ENCODE measurements at regions not wholly inside any gene's neighbourhood (a gene's known extent, or its start where the extent isn't known, plus 50 kb on each side); places are given as distances from the start of the nearest gene placed in this dataset.
"Not testable (repeated sequence)": the region's sequence is repeated elsewhere in the genome, so short reads cannot be mapped to it uniquely, and the experiment has no call there.

DNA sequence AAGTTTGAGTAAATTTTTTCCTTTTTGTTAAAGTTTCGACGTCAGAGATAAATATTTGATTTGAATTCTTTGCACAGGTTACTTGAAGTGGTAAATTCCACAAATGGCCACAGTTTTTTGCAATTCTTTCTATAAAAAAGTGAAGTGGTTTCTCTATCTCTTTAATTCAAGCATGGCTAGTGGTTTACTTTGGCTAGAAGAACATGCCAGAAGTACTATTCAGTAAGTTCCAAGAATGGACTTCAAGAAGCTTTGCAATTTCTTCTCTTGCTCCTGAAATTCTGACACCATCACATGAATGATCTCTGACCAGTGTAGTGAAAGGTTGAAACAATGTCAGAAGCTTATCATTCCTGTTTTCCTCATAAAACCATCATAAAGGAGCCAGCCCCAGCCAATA lies 55.7 kb upstream of the RNPC3 start:
- no peak for DNase-seq (ENCODE audit: low read depth in 2 of 3, low spot score in 2 of 3)

DNA sequence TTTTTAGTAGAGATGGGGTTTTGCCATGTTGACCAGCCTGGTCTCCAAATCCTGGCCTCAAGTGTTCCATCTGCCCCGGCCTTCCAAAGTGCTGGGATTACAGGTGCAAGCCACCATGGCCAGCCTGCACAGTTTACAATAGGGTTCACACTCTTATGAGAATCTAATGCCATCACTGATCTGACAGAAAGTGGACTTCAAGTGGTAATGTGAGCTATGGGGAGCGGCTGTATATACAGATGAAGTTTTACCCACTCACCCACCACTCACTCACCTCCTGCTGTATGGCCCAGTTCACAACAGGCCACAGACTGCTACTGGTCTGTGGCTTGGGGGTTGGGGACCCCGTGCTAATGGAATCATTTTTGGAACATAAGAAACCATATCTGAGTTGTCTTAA lies 58.4 kb upstream of the RNPC3 start:
- DNase-seq (ENCODE audit: low read depth in 2 of 3, low spot score in 2 of 3) = no peak

DNA sequence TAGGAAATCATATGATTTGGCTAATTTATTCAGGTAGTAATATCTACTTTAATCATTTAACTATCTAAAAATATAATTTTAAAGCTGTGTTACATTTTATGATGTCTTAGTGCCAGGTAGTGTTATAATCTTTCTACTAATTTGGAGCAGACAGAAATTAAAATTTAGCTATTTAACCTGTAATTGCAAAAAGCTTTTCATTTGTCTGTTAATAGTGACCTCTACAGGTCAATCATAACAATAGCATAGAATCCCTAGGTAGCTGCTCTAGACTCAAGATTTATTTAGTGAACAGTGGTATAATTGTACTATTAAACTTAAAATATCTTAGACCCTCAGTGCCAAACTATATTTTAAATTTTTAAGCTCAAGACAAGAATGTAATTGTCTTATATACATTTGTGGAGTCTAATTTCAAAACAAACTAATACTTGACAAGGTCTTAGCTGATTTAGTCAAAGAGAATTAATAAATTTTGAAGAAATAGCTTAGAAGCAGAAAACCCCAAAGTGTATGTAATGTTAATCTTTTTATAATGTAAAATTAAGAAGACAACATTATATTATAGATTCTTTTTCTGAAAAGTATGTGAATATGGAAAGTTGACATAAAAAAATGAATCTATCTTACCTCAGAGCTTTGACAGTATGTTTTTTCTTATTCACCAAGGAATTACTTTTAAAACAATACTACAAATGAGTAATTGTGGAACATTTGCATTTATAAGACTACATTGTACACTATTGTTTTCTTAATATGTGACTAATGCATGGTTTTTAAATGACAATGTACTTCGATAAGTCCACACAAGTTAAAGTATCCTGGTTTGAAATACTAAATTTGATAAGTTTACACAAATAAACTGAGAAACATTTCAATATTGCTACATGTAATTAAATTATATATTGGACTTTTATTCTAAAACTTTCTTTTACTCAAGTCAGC lies 64.1 kb upstream of the RNPC3 start:
- DNase-seq (ENCODE audit: low read depth in 2 of 3, low spot score in 2 of 3) = peak in 1 of 3 donors; percentile 2

DNA sequence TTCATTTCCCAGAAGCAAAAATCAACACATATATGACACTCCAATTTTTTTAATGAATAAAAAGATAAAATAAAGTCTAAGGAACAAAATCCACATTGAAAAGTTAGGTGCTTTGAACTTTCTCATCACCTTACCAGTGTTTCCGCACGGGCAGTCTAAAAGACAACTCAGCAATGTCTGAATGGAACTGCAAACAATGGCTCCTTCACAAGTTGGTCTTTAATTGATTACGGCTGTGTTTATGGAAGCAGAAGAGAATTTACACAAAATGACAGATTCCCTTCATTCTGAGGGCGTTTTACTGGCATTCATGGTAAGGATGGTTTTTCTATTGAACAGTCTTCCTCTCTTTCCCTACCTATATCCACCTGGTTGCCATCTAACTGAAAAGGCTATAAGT lies 65.0 kb upstream of the RNPC3 start:
- no peak for DNase-seq (ENCODE audit: low read depth in 2 of 3, low spot score in 2 of 3)

DNA sequence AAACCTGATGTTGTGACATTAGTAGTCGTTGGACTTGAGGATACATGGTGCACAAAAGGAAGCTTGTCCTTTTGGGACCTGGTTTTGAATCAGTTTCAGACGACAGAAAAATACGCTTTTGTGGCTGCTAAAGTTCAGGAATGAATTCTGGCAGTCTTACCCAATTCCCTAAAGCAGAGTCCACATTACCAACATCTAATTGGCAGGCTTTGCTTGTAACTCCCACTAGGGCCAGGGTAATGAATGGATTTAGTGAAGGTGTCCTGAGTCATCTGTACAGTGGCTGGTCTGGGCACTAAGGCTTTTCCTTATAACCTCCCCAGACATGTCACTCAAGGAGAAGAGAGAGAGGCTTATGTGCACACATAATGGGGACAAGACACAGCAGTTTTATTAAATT lies 66.2 kb upstream of the RNPC3 start:
- DNase-seq (ENCODE audit: low read depth in 2 of 3, low spot score in 2 of 3) = no peak

DNA sequence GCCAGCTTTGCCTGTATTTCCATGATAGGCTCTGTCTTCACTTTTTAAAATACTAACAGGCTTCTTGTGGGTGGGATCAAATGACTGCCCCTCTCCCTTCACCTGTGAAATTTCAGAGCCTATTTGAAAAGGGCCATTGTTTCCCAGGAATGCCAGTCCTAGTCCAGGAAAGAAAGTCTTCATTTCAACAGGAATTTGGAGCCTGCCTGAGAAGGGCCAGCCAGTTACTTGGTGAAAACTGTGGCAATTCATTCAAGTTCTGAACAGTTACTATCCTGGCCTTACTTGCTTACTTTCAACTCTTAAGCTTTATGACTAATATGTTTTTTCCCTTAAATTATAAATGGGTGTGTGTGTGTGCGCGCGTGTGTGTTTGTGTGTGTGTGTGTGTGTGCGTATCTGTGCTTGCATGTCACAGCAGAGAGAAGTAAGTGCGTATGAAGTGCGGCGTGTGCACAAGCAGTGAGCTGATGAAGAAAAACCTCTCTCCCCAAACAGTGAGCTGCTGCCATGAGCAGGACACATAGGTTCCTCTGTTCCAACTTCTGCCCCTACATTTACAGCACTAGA lies 67.5 kb upstream of the RNPC3 start:
- no peak for DNase-seq (ENCODE audit: low read depth in 2 of 3, low spot score in 2 of 3)

DNA sequence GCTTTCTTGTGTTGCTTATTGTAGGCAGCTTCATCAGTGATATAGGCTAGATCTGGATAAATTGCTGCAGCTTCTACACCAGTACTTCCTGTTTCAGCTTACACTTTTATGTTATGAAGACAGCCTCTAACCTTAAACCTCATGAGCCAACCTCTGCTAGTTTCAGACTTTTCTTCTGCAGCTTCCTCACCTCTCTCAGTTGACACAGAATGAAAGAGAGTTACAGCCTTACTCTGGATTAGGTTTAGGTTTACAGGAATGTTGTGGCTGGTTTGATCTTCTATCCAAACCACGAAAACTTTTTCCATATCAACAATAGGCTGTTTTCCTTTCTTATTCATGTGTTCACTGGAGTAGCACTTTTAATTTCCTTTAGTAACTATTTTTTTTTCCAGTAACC lies 76.9 kb upstream of the RNPC3 start:
- no peak for DNase-seq (ENCODE audit: low read depth in 2 of 3, low spot score in 2 of 3)

DNA sequence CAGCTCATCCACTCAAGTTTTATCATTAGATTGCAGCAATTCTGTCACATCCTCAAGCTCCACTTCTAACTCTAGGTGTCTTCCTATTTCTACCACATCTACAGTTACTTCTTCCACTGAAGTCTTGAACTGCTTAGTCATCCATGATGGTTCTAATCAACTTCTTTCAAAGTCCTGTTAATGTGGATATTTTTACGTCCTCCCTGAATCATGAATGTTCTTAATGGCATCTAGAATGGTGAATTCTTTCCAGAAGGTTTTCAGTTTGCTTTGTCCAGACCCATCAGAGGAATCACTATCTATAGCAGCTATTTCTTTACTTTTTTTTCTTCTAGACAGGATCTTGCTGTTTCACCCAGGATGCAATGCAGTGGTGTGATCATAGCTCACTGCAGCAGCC lies 78.0 kb upstream of the RNPC3 start:
- no peak for DNase-seq (ENCODE audit: low read depth in 2 of 3, low spot score in 2 of 3)

DNA sequence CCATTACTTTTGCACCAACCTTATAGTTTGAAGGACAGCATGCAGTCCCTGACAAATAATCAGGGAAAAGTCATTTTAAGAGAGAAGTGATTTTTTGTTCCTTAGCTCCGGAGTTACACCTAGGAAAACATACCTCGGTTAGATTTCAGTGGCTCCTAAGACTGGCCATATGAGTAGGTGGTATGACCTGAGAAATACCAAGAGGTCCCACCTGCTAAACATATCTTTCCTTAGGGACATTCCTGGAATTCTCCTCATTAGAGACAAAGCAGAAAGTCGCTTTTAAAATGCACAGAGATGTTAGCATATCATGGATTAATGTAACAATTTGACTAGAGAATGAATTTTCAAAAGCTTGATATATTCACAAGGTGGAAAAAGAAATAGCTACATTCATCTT lies 84.2 kb upstream of the RNPC3 start:
- no peak for DNase-seq (ENCODE audit: low read depth in 2 of 3, low spot score in 2 of 3)

DNA sequence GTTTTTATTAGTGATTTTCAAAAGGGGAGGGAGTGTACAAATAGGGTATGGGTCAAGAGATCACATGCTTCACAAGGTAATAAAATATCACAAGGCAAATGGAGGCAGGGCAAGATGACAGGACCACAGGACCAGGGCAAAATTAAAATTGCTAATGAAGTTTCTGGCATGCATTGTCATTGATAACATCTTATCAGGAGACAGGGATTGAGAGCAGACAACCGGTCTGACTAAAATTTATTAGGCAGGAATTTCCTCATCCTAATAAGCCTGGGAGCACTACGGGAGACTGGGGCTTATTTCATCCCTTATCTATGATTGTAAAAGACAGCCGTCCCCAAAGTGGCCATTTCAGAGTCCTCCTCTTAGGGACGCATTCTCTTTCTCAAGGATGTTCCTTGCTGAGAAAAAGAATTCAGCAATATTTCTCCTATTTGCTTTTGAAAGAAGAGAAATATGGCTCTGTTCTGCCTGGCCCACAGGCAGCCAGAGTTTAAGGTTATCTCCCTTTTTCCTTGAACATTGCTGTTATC lies 88.9 kb upstream of the RNPC3 start:
- DNase-seq (ENCODE audit: low read depth in 2 of 3, low spot score in 2 of 3) = not testable (repeated sequence)

DNA sequence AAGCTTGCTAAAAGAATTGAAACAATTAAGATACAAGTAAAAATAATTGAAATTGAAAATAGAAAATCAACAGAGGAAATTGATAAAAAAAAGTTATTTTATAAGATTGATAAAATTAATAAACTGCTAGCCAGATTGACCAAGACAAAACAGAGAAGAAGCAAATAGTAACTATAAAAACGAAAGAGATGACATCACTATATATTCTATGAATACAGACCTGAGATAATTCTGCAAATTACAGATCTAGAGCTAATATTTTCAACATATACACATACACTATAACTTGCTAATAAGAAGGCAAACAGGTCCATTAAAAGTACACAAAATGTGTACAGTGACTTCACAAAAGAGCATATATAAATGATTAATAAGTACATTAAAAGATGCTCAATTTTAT lies 90.1 kb upstream of the RNPC3 start:
- DNase-seq (ENCODE audit: low read depth in 2 of 3, low spot score in 2 of 3) = no peak

DNA sequence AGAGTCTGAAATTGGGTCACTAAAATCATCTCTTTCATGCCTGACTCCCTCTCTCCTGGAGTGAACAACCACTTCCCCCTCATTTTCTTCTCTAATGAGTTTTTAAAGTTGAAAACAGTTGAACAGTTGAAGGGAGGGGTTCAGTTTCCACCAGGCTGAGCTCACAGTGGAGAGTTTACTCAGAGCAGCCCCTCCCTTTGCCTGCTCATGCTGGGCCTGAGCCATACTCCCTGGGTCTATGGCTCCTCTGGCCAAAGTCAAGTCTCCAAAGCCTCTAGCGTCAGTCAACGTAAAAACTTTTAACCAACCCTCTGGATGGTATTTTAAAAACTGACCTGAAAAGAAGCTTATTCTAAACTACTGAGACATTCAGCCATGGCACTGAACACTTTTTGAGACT lies 100.8 kb upstream of the RNPC3 start:
- no peak for DNase-seq (ENCODE audit: low read depth in 2 of 3, low spot score in 2 of 3)

DNA sequence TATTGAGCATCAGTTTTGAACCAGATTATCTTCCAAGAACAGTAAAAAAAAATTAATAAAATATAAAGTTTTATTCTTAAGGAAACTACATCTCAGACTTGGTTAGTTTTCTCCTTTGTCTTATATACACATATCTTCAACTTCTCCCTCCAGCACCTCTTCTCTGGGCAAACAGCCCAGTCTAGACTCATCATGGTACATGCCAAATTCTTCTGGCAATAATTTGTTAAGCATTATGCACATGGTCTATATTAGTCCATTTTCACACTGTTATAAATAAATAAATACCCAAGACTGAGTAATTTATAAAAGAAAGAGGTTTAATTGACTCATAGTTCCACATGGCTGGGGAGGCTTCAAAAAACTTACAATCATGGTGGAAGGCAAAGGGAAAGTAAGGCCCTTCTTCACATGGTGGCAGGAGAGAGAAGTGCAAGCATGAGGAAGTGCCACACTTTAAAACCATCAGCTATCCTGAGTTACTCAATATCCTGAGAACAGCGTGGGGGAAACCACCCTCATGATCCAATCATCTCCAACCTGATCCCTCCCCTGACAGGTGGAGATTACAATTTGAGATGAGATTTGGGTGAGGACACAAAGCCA lies 108.7 kb upstream of the RNPC3 start:
- no peak for DNase-seq (ENCODE audit: low read depth in 2 of 3, low spot score in 2 of 3)

DNA sequence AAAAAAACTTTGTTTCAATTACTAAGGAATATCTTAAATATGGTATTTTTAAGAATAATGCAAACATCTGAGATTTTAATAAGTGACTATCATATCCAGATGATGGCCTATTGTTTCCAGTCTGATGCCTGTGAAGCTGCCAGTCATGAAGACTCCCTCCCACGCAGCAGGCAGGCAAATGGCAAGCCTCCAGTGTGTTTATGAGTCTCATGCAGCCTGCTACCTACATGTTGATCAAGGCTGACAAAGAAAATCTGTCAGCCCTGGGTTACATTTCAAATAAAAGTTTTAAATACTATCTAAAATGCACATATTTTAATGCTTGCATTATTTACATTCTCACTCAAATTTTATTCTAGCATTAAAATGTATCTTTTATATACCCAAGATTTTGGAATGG lies 137.6 kb upstream of the RNPC3 start:
- DNase-seq (ENCODE audit: low read depth in 2 of 3, low spot score in 2 of 3) = no peak

DNA sequence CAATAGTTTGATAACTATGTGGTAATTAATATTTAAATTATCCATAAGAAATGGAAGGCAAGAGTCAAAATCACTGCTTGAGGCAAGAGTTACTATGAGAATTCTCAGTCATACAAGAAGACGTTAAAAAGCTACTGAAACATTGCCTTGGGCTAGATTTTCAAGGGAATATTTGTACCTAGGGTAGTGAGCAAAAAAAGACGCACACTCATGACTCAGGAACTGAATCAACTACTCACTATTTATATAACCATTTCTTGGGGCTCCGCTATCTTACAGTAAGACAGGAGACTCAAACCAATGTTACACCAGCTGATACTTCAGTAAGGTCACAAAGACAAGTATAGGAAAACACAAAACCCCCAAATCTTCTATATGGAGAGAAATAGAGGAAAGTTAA lies 151.5 kb upstream of the RNPC3 start:
- DNase-seq (ENCODE audit: low read depth in 2 of 3, low spot score in 2 of 3) = no peak

DNA sequence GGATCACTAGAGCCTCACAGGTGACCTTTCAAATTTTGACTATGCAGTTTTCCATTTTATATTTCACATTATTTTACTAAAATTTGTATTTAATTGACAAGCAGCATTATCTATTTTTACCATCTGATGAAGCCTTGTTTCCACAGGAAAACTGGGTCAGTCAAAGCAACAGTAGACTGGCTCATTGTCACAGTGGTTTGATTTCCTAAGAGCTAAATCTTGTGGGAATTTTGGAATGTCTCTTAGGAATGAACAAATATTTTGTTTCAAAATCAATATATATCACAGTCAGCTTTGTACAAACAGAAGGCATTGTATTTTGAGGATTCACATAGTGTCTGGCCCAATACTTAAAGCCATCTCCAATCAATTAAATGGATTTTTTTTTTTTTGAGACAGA lies 152.6 kb upstream of the RNPC3 start:
- DNase-seq (ENCODE audit: low read depth in 2 of 3, low spot score in 2 of 3) = no peak

DNA sequence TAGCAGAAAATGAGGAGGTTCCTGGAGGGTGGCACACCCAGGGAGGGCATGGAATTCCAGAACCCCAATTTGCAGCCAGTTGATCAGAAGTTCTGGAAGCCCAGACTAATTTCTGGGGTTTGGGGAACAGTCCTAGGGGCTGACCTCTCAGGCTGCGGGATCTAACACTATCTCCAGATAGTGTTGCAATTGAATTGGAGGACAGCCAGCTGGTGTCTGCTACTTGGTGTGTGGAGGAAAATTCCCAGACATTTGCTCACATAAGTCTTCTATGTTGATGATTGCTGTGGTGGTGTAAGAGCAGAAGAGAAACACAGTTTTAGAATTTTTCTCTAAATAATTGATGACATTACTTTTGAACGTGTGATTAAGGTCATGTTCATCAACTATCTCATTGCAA lies 154.3 kb upstream of the RNPC3 start:
- DNase-seq (ENCODE audit: low read depth in 2 of 3, low spot score in 2 of 3) = no peak

DNA sequence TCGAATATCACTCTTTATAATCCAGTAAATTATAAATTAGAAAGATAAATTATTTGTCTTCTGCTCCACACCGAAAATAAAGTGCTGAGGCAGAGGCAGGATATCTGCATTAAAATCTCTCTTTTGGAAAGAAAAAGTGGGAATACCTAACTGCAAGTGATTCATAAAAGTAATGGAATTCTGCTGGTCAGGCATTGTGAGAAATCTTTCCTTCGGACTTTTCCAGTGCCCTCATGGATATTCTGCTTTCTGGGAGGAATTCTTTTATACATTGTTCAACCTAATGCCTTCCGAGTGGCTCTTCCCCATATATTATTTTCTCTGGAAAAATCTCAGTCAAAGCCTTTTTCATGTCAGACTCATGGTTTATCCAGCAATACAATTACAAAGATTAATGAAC lies 158.3 kb upstream of the RNPC3 start:
- no peak for DNase-seq (ENCODE audit: low read depth in 2 of 3, low spot score in 2 of 3)

DNA sequence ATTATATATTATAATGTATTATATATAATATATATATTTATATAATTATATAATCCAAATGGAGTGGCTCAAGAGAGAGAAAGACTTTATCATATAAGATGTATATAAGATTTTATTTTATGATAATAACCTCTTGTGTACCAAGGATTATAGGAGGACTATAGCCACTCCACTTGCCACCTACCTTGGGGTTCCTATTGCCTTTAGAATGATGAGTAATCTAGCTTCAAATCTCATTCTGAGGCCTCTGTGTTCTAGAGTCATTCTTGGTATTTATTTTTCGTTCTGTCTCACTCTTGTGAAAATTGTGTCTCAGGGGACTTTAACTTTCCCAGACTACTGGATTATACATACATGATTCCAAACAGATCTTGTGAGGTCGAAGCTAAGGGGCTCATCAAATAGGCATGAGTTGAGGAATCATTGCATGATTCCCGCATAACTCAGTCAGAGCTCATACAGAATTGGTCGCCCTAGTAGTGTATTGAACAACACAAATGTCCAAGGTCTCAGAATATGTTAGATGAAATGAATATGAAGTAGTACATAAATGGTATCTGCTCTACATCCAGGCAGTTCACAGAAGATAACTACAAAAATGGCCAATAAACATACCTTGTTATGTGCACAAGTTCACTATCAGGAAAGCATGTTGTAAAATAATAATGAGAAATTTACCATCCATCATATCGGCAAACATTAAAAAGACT lies 159.5 kb upstream of the RNPC3 start:
- no peak for DNase-seq (ENCODE audit: low read depth in 2 of 3, low spot score in 2 of 3)

DNA sequence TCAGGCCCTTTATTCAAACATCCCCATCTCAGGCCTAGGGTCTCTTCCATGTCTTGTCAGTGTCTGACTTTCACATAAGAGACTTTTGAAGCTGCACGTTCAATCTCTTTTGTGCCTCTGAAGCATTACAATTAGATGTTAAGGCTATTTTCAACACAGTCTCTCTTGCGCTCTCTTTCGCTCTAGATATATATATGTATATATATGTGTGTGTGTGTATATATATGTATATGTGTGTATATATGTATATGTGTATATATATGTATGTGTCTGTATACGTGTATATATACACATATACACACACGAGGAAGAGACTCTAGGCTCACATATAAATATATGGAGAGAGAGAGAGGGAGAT lies 162.5 kb upstream of the RNPC3 start:
- DNase-seq (ENCODE audit: low read depth in 2 of 3, low spot score in 2 of 3) = no peak

DNA sequence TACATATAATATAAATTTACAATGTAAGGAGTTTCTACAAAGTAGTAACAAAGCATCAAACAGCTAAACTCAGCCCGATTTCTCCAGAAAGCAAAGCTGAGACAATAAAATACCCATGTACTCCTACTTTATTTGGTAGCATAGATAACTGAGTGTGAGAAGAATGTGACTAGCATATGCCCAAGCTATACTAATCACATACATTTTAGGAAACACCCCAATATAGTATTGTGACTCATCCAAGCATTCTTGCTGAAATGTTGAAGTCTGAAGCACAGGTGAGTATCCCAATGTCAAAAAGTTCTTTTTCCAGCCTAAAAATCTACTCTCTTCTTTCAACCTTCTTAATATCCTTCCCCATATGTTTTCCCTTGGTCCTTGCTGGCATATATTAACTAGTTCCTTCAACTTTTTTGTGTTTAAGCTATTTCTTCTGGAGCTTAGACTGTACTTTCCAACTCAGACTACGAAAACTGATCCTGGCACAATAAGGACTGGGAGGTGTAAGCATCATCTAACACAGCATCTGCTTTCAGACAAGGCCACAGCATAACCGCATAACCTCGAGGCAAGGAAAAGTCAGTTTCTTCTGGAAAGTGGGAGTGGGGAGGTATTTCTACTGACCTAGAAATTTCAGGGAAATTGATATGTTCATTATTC lies 163.0 kb upstream of the RNPC3 start:
- no peak for DNase-seq (ENCODE audit: low read depth in 2 of 3, low spot score in 2 of 3)
